ENCODE measurements at regions not wholly inside any gene's neighbourhood (a gene's known extent, or its start where the extent isn't known, plus 50 kb on each side); places are given as distances from the start of the nearest gene placed in this dataset.

GRCh38 chr11:59284773-59285129, 72.0 kb upstream of the MPEG1 start:
- TF ChIP-seq POLR2A (IDR thresholded peaks at IDR 0.05; ENCODE audit: low read length): no peak
- TF ChIP-seq GATA1 (IDR thresholded peaks at IDR 0.05; ENCODE audit: low read depth, low read length): no peak
